ENCODE measurements at regions not wholly inside any gene's neighbourhood (a gene's known extent, or its start where the extent isn't known, plus 50 kb on each side); places are given as distances from the start of the nearest gene placed in this dataset.

DNA sequence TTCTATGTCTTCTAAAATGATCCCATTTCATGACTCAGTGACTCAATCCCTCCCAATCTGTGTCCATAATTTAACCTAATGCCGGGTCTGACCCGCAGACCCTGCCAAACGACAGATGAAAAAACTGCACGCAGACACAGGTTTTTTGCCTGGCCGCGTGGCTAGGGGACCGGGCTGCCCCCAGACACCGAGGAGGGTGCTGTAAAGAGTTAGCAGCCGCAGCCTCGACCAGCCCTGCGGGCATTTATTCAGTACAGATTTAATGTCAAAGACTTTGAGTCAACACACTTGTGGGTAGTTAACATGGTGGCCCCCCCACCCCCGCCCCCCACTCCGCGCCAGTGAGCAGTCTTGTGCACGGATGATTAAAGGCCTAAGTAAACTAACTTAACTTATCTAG is 1324.7 kb downstream of the GATA3 start:
- no peaks in the 10 kb centered on the region for H3K4me1 ChIP-seq (replicated peaks; ENCODE audit: insufficient read depth)
- DNase-seq, result no peak
- H3F3A ChIP-seq (ENCODE audit: insufficient read depth, low read depth), result no peaks in the 10 kb centered on the region
- no peak overlapping the region for H3K4me3 ChIP-seq
- H3K36me3 ChIP-seq (ENCODE audit: low read depth), result no peaks in the 10 kb centered on the region
- intact Hi-C loops (cut with micrococcal nuclease; ENCODE audit: unreplicated experiment), result no loop called here
- H2AFZ ChIP-seq, result no peak overlapping the region
- H3K9me3 ChIP-seq (ENCODE audit: insufficient read depth, low read depth), result no peaks in the 10 kb centered on the region
- H3K4me2 ChIP-seq, result no peak overlapping the region
- POLR2A ChIA-PET (ENCODE audit: unreplicated experiment), result no interaction called here
- H3K79me2 ChIP-seq (ENCODE audit: low read depth), result no peaks in the 10 kb centered on the region
- TF ChIP-seq, protein P1, sequence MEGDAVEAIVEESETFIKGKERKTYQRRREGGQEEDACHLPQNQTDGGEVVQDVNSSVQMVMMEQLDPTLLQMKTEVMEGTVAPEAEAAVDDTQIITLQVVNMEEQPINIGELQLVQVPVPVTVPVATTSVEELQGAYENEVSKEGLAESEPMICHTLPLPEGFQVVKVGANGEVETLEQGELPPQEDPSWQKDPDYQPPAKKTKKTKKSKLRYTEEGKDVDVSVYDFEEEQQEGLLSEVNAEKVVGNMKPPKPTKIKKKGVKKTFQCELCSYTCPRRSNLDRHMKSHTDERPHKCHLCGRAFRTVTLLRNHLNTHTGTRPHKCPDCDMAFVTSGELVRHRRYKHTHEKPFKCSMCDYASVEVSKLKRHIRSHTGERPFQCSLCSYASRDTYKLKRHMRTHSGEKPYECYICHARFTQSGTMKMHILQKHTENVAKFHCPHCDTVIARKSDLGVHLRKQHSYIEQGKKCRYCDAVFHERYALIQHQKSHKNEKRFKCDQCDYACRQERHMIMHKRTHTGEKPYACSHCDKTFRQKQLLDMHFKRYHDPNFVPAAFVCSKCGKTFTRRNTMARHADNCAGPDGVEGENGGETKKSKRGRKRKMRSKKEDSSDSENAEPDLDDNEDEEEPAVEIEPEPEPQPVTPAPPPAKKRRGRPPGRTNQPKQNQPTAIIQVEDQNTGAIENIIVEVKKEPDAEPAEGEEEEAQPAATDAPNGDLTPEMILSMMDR (conservative IDR thresholded peaks at IDR 0.05), result no peak
- no peak for TF ChIP-seq EZH2 (IDR thresholded peaks at IDR 0.05; ENCODE audit: low read depth)
- no peaks in the 10 kb centered on the region for H4K20me1 ChIP-seq (ENCODE audit: insufficient read depth)
- no peaks in the 10 kb centered on the region for H3K27me3 ChIP-seq (ENCODE audit: insufficient read depth, low read depth)
- CTCF ChIA-PET, result no interaction called here
- no peaks in the 10 kb centered on the region for H3K9me2 ChIP-seq (ENCODE audit: insufficient read depth)
- H3K27ac ChIP-seq, result no peak overlapping the region
- no TSS peak for BruUV-seq (replicated peaks)

DNA sequence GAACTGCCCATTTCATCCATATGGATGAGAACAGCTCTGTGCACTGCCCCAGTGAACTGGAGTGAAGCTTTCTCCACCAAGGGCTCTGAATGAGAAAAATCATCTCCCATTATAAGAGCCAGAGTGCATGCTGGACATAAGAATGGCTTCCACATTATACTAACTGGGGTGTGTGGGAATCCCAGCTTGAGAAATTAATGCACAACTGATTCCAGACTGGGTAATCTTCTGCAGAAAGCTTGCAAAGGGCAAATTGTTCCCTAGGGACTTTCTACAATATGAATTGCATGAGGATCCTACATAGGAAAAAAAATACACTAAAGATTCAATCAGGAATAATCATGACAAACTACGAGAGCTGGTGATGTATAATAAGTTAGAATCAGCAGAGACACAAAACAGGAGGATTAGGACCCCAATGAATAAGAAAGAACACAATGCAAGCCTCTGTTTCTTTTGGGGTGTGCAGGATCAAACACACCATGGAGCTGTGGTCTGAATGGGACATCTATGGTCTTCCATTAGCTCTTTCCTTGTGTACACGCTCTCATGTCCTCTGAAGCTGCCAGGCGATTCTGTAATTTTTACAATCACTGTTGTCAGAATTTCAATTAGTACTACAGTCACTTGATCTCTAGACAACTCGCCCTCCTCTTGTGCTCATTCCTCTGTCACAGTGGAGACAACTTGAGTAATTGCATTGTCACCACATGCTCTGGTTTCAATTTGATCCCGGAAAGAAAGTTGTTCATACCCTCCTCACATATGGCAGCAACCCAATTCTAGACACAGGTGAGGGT is 1327.4 kb downstream of the GATA3 start:
- no peak for TF ChIP-seq EZH2 (IDR thresholded peaks at IDR 0.05; ENCODE audit: low read depth)
- TF ChIP-seq, protein P1 (conservative IDR thresholded peaks at IDR 0.05), result no peak
- BruUV-seq (replicated peaks), result no TSS peak
- H3F3A ChIP-seq (ENCODE audit: insufficient read depth, low read depth), result no peaks in the 10 kb centered on the region

DNA sequence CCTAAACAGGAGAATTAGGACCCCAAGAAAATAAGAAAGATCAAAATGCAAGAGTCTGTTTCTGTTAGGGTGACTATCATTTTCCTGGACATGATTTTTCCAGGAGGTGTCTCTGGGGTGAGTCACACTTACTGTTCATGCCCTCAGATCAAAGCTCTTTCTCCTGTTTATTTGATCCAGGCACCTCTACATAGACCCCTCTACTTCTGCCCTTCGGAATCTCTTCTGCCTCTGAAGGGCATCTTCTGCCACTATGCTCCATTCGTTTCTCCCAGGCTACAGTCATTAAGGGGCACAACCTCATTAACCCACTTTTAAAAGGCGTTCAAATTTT is 1328.0 kb downstream of the GATA3 start:
- no peaks in the 10 kb centered on the region for H3F3A ChIP-seq (ENCODE audit: insufficient read depth, low read depth)
- no peaks in the 10 kb centered on the region for H3K27me3 ChIP-seq (ENCODE audit: insufficient read depth, low read depth)
- ChIA-PET POLR2A (ENCODE audit: unreplicated experiment) (no interaction called here), CTCF (no interaction called here)
- H3K4me3 ChIP-seq, result no peak overlapping the region
- no peak overlapping the region for H3K4me2 ChIP-seq
- H2AFZ ChIP-seq, result no peak overlapping the region
- no peaks in the 10 kb centered on the region for H3K9me2 ChIP-seq (ENCODE audit: insufficient read depth)
- H4K20me1 ChIP-seq (ENCODE audit: insufficient read depth), result no peaks in the 10 kb centered on the region
- H3K79me2 ChIP-seq (ENCODE audit: low read depth), result no peaks in the 10 kb centered on the region
- H3K36me3 ChIP-seq (ENCODE audit: low read depth), result no peaks in the 10 kb centered on the region
- intact Hi-C loops (cut with micrococcal nuclease; ENCODE audit: unreplicated experiment), result no loop called here
- no peak overlapping the region for H3K27ac ChIP-seq
- no peaks in the 10 kb centered on the region for H3K4me1 ChIP-seq (replicated peaks; ENCODE audit: insufficient read depth)
- TF ChIP-seq EZH2 (IDR thresholded peaks at IDR 0.05; ENCODE audit: low read depth), result no peak
- TF ChIP-seq, protein P1 (conservative IDR thresholded peaks at IDR 0.05), result no peak
- BruUV-seq (replicated peaks), result no TSS peak
- H3K9me3 ChIP-seq (ENCODE audit: insufficient read depth, low read depth), result no peaks in the 10 kb centered on the region
- no peak for DNase-seq

More for the DNA sequence above, 1327.4 kb downstream of the GATA3 start:
- H3K9me2 ChIP-seq (ENCODE audit: insufficient read depth), result no peaks in the 10 kb centered on the region
- POLR2A ChIA-PET (ENCODE audit: unreplicated experiment), result no interaction called here
- no peak for DNase-seq
- H4K20me1 ChIP-seq (ENCODE audit: insufficient read depth), result no peaks in the 10 kb centered on the region
- CTCF ChIA-PET, result no interaction called here
- no peaks in the 10 kb centered on the region for H3K79me2 ChIP-seq (ENCODE audit: low read depth)
- H3K4me3 ChIP-seq, result no peak overlapping the region
- no peak overlapping the region for H3K27ac ChIP-seq
- intact Hi-C loops (cut with micrococcal nuclease; ENCODE audit: unreplicated experiment), result no loop called here
- no peak overlapping the region for H2AFZ ChIP-seq
- no peaks in the 10 kb centered on the region for H3K36me3 ChIP-seq (ENCODE audit: low read depth)
- no peaks in the 10 kb centered on the region for H3K4me1 ChIP-seq (replicated peaks; ENCODE audit: insufficient read depth)
- no peak overlapping the region for H3K4me2 ChIP-seq
- H3K27me3 ChIP-seq (ENCODE audit: insufficient read depth, low read depth), result no peaks in the 10 kb centered on the region
- no peaks in the 10 kb centered on the region for H3K9me3 ChIP-seq (ENCODE audit: insufficient read depth, low read depth)
